SK-N-MC (cell line): ENCODE measurements at regions not wholly inside any gene's neighbourhood (a gene's known extent, or its start where the extent isn't known, plus 50 kb on each side); places are given as distances from the start of the nearest gene placed in this dataset.
"Not testable (repeated sequence)": the region's sequence is repeated elsewhere in the genome, so short reads cannot be mapped to it uniquely, and the experiment has no call there.

ENCODE experiments used
- DNase-seq: peaks from one replicate; pipeline ENCODE4 v3.0.0-alpha.2; 2011; ENCODE audit warnings: low read depth, low spot score
- H3K27ac ChIP-seq: fragments of 200-600 bp; sonication (generic); 2 replicates; pipeline ENCODE4 v1.5.1; 2016; ENCODE audit warnings: mixed run types
- H3K36me3 ChIP-seq: fragments of 200-600 bp; sonication (generic); 2 replicates; pipeline ENCODE4 v1.6.1; 2017; ENCODE audit warnings: antibody characterized with exemption, low read length, mixed read lengths; ENCODE audit not compliant: insufficient read depth
- H3K4me3 ChIP-seq: fragments of 200-600 bp; sonication (generic); 2 replicates; pipeline ENCODE4 v1.5.1; 2016
- H3K9ac ChIP-seq: fragments of 200-600 bp; sonication (generic); 2 replicates; pipeline ENCODE4 v1.8.0; 2017; ENCODE audit warnings: mixed run types, mixed read lengths; ENCODE audit not compliant: insufficient read length
- H3K9me3 ChIP-seq: fragments of 200-600 bp; sonication (generic); 2 replicates; pipeline ENCODE4 v1.6.1; 2017; ENCODE audit warnings: low read depth, mild to moderate bottlenecking, antibody characterized with exemption, low read length, moderate library complexity, mixed read lengths
- EZH2 ChIP-seq: fragments of 200-600 bp; sonication (generic); IDR thresholded peaks from one replicate; pipeline ENCODE4 v1.6.1; 2017; ENCODE audit warnings: antibody characterized with exemption
- FOXP2 ChIP-seq: optimal IDR thresholded peaks from 2 replicates; pipeline ENCODE3; 2011; ENCODE audit warnings: mild to moderate bottlenecking, moderate library complexity; ENCODE audit not compliant: insufficient read depth; ENCODE audit errors: extremely low read length, control extremely low read depth
- POLR2AphosphoS5 ChIP-seq: IDR thresholded peaks from 2 replicates; pipeline ENCODE4 v1.6.1; 2012; ENCODE audit warnings: mild to moderate bottlenecking, low read depth, low read length, borderline replicate concordance

- Histone ChIP-seq H3K27ac (no peak overlapping the region), H3K9ac (no peak overlapping the region), H3K4me3 (no peak overlapping the region), H3K36me3 (no peaks in the 10 kb centered on the region), H3K9me3 (no peaks in the 10 kb centered on the region)
- no peak for TF ChIP-seq FOXP2
- no peak for TF ChIP-seq POLR2AphosphoS5
- TF ChIP-seq EZH2: no peak
- DNase-seq: no peak
These were observed 297.4 kb upstream of the SFSWAP start for GRCh38 chr12:131413471-131413870.

- H3K36me3 ChIP-seq, H3K9ac ChIP-seq, H3K27ac ChIP-seq, DNase-seq, H3K4me3 ChIP-seq, H3K9me3 ChIP-seq: not testable (repeated sequence)
These were observed 296.6 kb upstream of the SFSWAP start for GRCh38 chr12:131414155-131414922.

GRCh38 chr12:131415781-131416180, 295.1 kb upstream of the SFSWAP start:
- Histone ChIP-seq H3K9me3 (no peaks in the 10 kb centered on the region), H3K9ac (no peak overlapping the region), H3K4me3 (no peak overlapping the region), H3K27ac (no peak overlapping the region), H3K36me3 (no peaks in the 10 kb centered on the region)
- no peak for TF ChIP-seq FOXP2
- TF ChIP-seq EZH2: no peak
- no peak for TF ChIP-seq POLR2AphosphoS5
- no peak for DNase-seq

- Histone ChIP-seq H3K36me3 (no peaks in the 10 kb centered on the region), H3K4me3 (no peak overlapping the region), H3K27ac (no peak overlapping the region), H3K9ac (no peak overlapping the region), H3K9me3 (no peaks in the 10 kb centered on the region)
- TF ChIP-seq EZH2: no peak
- TF ChIP-seq POLR2AphosphoS5: no peak
- TF ChIP-seq FOXP2: no peak
- DNase-seq: no peak
These were observed 292.8 kb upstream of the SFSWAP start for GRCh38 chr12:131418121-131418520.

GRCh38 chr12:131418884-131419283, 292.0 kb upstream of the SFSWAP start:
- DNase-seq: no peak

GRCh38 chr12:131420867-131421447, 289.9 kb upstream of the SFSWAP start:
- Histone ChIP-seq H3K9ac (no peak overlapping the region), H3K9me3 (no peaks in the 10 kb centered on the region), H3K27ac (no peak overlapping the region), H3K4me3 (no peak overlapping the region), H3K36me3 (no peaks in the 10 kb centered on the region)
- DNase-seq: no peak
- TF ChIP-seq POLR2AphosphoS5 (no peak), FOXP2 (no peak), EZH2 (no peak)

More at GRCh38 chr12:131418884-131419283, 292.0 kb upstream of the SFSWAP start:
- TF ChIP-seq FOXP2: no peak
- TF ChIP-seq EZH2: no peak
- no peak for TF ChIP-seq POLR2AphosphoS5
- no peak overlapping the region for H3K27ac ChIP-seq
- no peaks in the 10 kb centered on the region for H3K9me3 ChIP-seq
- H3K4me3 ChIP-seq: no peak overlapping the region
- H3K36me3 ChIP-seq: no peaks in the 10 kb centered on the region
- no peak overlapping the region for H3K9ac ChIP-seq

GRCh38 chr12:131421509-131422186, 289.2 kb upstream of the SFSWAP start:
- no peak for TF ChIP-seq EZH2
- no peak for TF ChIP-seq FOXP2
- TF ChIP-seq POLR2AphosphoS5: no peak
- no peak overlapping the region for H3K4me3 ChIP-seq

GRCh38 chr12:131422187-131422520, 288.7 kb upstream of the SFSWAP start:
- no peak for DNase-seq
- no peak overlapping the region for H3K9ac ChIP-seq
- H3K27ac ChIP-seq: no peak overlapping the region
- no peaks in the 10 kb centered on the region for H3K36me3 ChIP-seq
- TF ChIP-seq POLR2AphosphoS5: no peak
- no peak for TF ChIP-seq EZH2
- TF ChIP-seq FOXP2: no peak
- no peaks in the 10 kb centered on the region for H3K9me3 ChIP-seq
- H3K4me3 ChIP-seq: no peak overlapping the region

More at GRCh38 chr12:131421509-131422186, 289.2 kb upstream of the SFSWAP start:
- no peak for DNase-seq
- Histone ChIP-seq H3K36me3 (no peaks in the 10 kb centered on the region), H3K9ac (no peak overlapping the region), H3K27ac (no peak overlapping the region), H3K9me3 (no peaks in the 10 kb centered on the region)

GRCh38 chr12:131422744-131423143, 288.1 kb upstream of the SFSWAP start:
- Histone ChIP-seq H3K36me3 (no peaks in the 10 kb centered on the region), H3K4me3 (no peak overlapping the region), H3K9me3 (no peaks in the 10 kb centered on the region), H3K27ac (no peak overlapping the region), H3K9ac (no peak overlapping the region)
- TF ChIP-seq EZH2: no peak
- TF ChIP-seq FOXP2: no peak
- TF ChIP-seq POLR2AphosphoS5: no peak
- no peak for DNase-seq
